ENCODE measurements at regions not wholly inside any gene's neighbourhood (a gene's known extent, or its start where the extent isn't known, plus 50 kb on each side); places are given as distances from the start of the nearest gene placed in this dataset.
A peak's percentile ranks its signal among the peaks of the same experiment; 100 is the strongest.
"Not testable (repeated sequence)": the region's sequence is repeated elsewhere in the genome, so short reads cannot be mapped to it uniquely, and the experiment has no call there.

GRCh38 chr7:12985752-12986151 lies 298.3 kb downstream of the ARL4A start:
- DNase-seq (ENCODE audit: low read depth): no peak

DNA sequence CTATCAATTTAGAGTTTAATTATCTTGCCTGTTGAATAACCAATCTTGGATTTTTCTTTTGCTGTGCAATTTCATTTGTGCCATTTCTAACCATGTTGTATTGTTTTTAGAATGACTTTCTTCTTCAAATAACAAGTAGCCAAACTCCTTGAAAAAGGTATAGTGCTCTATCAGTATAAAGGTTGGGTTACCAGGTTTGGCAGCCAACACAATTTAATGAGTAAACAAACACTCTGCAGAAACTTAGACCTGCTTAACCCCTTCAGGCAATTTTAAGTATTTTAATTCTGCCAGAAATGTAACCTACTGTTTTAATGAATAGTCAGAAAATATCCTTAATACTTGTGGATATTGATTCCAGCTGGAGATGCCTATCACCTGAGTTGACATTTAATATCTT lies 299.8 kb downstream of the ARL4A start:
- DNase-seq (ENCODE audit: low read depth): no peak

DNA sequence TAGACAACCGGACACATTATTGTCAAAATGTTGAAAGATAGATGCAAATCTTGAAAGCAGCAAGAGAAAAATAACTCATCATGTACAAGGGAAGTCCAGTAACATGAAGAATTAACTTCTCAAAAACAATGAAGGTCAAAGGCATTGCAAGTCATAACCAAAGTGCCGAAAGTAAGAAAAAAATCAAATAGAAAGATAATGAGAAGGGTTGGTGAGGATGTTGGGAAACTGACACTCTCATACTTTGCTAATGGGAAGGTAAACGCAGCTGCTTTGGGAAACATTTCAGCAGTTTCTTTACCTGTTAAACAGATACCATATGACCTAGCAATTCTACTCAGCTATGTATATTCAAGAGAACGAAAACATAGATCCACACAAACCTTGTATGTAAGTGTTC lies 303.0 kb downstream of the ARL4A start:
- no peak for DNase-seq (ENCODE audit: low read depth)

DNA sequence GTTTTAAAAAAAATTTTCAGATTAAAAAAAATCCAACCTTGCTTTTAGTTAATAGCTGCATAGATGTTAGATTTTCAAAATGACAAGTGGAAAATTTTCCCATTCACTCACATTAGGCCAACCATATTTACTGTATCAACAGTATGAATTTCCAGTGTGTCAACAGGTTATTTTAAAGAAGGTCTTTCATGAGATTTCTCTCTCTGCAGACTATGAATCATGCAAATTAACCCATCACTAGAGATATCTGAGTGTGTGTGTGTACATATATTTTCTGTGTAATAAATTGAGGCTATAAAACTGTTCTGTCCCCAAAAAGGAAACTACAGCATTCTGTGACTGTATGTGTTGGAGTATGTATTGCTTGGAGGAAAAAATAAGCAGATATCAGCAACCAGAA lies 305.6 kb downstream of the ARL4A start:
- no peak for DNase-seq (ENCODE audit: low read depth)

DNA sequence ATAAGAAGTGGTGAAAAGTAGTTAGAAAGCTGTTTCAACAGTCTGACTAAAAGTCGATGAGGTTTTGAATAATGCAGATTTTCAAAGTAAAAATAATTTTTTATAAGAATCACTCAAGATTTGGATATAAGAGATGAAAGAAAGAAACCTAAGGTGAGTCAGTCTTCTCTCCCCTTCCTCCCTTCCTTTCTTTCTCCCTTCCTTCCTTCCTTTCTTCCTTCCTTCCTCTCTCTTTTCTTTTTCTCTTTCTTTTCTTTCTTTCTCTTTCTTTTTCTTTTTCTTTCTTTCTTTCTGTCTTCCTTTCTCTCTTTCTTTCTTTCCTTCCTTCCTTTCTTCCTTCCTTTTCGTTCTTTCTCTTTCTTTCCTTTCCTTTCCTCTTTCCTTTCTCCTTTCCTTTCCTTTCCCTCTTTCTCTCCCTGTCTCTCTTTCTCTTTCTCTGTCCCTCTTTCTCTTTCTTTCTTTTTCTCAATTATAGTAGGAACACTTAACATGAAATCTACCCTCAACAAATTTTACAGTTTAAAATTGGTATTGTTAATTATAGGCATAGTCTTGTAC lies 308.6 kb downstream of the ARL4A start:
- no peak for DNase-seq (ENCODE audit: low read depth)

GRCh38 chr7:13007331-13007730 lies 319.9 kb downstream of the ARL4A start:
- DNase-seq (ENCODE audit: low read depth): no peak

- DNase-seq (ENCODE audit: low read depth): no peak
Measured at GRCh38 chr7:13009517-13009916, 322.1 kb downstream of the ARL4A start.

GRCh38 chr7:13014011-13014410 lies 326.6 kb downstream of the ARL4A start:
- no peak for DNase-seq (ENCODE audit: low read depth)

GRCh38 chr7:13016036-13016581 lies 328.7 kb downstream of the ARL4A start:
- DNase-seq (ENCODE audit: low read depth): no peak

GRCh38 chr7:13016592-13017332 lies 329.3 kb downstream of the ARL4A start:
- no peak for DNase-seq (ENCODE audit: low read depth)

DNA sequence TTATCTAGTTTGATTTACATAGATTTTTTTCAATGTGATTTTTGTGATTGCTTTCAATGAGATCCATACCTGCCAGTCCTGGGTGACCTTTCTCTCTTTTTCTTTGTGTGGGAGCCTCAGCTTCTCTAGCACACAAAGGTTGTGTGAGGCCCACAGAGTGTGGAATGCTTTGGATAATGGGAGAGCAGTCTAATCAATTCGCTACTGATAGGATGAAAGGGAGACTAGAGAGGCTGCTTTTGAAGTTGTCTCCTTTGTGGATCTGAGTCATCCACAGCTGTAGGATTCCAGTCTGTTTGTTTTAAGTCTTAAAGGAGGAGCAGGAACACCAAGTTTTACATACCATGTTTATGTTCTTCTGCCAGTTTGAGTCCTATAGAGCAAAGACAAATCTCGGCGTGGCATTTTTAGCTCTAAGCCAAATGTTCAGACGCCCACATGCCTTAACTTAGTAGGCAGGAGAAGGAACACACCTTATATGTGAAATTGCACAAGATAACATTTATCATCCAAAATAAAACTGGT lies 330.0 kb downstream of the ARL4A start:
- peak; percentile 9 for DNase-seq (ENCODE audit: low read depth)

DNA sequence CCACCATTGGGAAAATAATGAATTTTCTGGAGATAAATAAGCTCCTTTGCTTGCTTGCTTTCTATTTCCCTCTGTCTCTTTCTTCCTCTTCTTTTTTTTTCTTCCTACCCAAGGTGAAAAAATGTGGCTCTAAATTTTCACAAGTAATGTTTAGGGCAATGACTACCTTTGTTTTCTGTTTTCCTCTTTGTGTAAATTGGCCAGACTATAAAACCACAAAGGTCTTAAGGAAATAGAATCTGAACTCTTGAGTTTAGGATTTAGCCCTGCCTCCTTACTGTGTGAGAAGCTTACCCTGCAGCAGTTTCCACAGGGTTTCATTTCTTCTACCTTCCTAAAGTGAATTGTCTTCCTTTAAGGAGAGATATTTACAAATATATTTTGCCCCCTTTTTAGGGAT lies 330.4 kb downstream of the ARL4A start:
- DNase-seq (ENCODE audit: low read depth): no peak

DNA sequence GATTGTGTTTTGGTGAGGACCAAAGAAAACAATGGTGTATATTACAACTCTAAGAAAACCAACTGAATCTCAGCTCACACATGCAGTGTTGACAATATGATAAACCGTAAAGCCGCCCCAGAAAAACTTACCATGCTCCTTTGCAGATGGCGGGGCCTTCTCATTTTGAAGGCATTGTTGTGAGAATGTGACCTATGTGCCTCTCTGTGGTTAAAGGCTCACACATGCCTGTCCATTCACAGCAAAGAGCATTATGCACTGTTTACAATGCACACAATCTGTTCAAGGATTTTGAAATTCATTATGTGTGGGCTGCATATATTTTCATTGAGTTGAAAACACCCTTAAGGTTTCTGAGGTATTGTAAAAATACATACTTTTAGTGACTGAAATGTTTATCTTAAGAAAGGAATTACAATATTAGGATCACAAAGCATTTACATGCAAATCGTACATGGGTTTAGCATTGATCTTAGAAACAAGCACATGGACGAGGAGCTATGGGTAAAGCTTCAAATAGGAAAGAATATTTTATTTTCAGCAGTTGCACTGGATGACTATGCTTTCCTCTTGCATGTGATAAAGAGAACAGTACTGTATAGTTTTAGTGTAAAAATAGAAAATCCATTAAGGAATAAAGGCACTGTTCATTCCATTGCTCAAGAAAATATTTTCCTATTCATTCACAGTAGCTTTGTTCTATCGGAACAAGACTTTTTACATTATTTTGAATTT lies 334.3 kb downstream of the ARL4A start:
- DNase-seq (ENCODE audit: low read depth): no peak

- DNase-seq (ENCODE audit: low read depth): no peak
Measured at GRCh38 chr7:13024121-13024674, 336.8 kb downstream of the ARL4A start.

DNA sequence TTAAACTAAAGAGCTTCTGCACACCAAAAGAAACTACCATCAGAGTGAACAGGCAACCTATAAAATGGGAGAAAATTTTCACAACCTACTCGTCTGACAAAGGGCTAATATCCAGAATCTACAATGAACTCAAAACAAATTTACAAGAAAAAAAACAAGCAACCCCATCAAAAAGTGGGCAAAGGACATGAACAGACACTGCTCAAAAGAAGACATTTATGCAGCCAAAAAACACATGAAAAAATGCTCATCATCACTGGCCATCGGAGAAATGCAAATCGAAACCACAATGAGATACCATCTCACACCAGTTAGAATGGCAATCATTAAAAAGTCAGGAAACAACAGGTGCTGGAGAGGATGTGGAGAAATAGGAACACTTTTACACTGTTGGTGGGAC lies 337.6 kb downstream of the ARL4A start:
- DNase-seq (ENCODE audit: low read depth): not testable (repeated sequence)

- no peak for DNase-seq (ENCODE audit: low read depth)
Measured at GRCh38 chr7:13027321-13027720, 339.9 kb downstream of the ARL4A start.

DNA sequence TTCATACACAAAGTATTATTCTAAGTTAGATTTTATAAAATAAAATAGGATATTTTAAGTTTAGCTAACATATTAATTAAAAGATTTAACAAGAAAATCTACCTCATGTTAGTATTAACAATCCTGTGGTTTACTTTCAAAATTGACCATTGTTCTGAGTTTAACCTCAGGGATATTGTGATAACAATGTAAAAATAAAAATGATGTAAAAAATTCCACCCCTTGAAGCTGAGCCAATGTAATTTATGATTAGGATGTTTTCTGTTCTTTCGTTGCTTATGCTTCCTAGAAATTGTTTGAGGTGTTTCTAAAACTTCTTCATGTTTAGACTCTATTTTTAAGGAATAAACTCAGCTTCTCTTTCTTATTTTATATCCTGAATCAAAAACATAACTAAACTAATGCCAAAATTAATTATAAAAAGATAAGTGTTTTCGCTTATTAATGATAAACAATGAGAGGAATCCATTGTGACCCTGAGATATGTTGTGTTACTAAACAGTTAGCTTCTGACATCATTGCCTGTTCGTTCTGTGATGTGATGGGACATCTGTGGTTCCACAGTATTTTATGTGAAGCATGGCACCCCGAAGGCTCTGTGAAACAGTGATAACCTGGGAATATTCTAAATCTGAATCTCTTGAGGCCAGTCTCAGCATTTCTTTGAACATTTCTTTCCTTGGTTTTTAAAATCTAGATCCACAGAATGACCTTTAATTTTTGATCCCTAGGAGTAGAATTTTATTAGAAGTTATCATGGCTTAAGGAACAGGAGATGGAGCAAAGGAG lies 340.8 kb downstream of the ARL4A start:
- no peak for DNase-seq (ENCODE audit: low read depth)

DNA sequence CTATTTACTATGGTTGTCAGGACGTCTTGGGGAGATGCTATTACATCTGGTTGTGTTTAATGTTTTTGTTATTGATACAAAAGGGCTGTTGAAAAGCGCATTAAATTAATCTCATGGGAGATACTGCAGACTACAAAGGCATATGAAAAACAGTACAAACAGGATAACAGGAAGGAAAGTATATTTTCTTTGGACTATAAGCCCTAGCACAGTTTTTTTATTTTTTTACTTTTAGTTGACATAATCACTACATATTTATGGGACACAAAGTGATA lies 341.3 kb downstream of the ARL4A start:
- DNase-seq (ENCODE audit: low read depth): no peak

GRCh38 chr7:13031468-13031867 lies 344.0 kb downstream of the ARL4A start:
- peak; percentile 3 for DNase-seq (ENCODE audit: low read depth)

DNA sequence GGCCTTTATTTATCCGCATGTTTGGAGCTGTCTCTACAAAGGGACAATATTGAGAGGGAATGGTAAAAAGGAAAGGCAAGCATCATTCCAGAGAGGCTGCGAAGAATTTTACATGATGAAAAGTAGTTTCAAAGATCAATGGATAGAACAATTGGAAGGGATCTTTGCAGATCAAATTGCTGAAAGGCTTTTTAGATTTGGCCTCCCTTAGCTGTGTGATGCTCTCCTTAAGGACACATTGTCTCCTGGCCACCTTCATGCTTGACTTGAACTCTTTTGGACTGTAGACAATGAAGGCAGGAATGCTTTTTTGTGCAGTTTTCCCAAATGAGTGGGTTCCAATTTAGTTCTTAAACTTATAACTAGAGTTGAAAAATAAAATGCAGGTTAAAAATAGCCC lies 344.7 kb downstream of the ARL4A start:
- DNase-seq (ENCODE audit: low read depth): no peak

DNA sequence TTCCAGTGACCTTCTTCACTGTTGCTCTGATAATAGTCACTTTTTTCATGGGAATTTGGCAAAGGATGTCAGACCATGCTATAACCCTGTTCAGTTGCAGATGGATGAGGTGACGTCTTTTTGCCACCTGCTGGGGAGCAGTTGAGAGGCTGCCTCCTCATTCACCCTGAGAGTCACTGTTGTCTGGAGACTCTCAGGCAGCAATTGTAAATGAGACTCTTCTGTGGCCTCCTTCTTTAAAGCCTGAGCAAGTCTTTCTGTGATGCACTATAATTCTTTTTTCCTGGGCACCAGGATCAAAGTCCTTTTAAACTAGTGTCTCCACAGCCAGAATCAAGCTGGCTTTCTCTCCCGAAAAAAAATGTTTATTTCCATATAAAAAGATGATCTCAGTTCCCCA lies 345.1 kb downstream of the ARL4A start:
- DNase-seq (ENCODE audit: low read depth): no peak

DNA sequence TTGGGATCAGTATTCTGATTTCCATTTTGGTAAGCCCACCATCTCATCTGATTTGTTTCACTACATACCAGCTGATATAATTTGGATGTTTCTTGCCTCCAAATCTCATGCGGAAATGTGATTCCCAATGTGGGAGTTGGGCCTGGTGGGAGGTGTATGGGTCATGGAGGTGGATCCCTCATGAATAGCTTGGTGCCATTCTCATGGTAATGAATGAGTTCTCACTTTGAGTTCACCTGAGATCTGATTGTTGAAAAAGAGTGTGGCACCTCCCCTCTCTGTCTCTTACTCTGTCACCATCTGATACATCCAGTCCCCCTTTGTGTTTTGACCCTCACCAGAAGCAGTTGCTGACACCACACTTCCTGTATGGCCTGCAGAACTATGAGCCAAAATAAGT lies 347.3 kb downstream of the ARL4A start:
- no peak for DNase-seq (ENCODE audit: low read depth)
